H1 (cell line): ENCODE measurements at regions not wholly inside any gene's neighbourhood (a gene's known extent, or its start where the extent isn't known, plus 50 kb on each side); places are given as distances from the start of the nearest gene placed in this dataset.

Source experiments
- CTCF ChIA-PET: fragments of 300-600 bp; sonication (Branson Sonifier 250); formaldehyde crosslinking; loops from one replicate; lab custom pipeline; 2021; ENCODE audit not compliant: partially characterized antibody; lab: Charles Lee
- POLR2A ChIA-PET: fragments of 300-600 bp; sonication (Branson Sonifier 250); formaldehyde crosslinking; loops from one replicate; lab custom pipeline; 2021; ENCODE audit warnings: inconsistent platforms; ENCODE audit not compliant: partially characterized antibody; lab: Charles Lee
- DNase-seq, 2 experiments: peaks; one replicate each; pipeline versions ENCODE4 v3.0.0 to v3.0.0-alpha.2; 2010 to 2022; ENCODE audit warnings: low spot score in 2 of 2, low read depth in 1 of 2, mixed read lengths in 1 of 2
- FAIRE-seq: peaks from 2 replicates; lab custom pipeline; 2011; peaks lifted over from hg19 to GRCh38; lab: Jason Lieb, UNC
- H2AFZ ChIP-seq: 2 replicates; pipeline ENCODE4 v1.8.1; 2012; ENCODE audit warnings: low read length, inconsistent platforms
- H2AK5ac ChIP-seq: 2 replicates; pipeline ENCODE4 v1.6.1; 2013; ENCODE audit warnings: low read depth, low read length
- H2BK120ac ChIP-seq: replicated peaks from 2 replicates; pipeline ENCODE3; 2013; ENCODE audit warnings: low read depth, low read length, inconsistent platforms
- H2BK12ac ChIP-seq: 2 replicates; pipeline ENCODE4 v1.6.1; 2013; ENCODE audit warnings: low read depth, low read length
- H2BK15ac ChIP-seq: 2 replicates; pipeline ENCODE4 v1.6.1; 2013; ENCODE audit warnings: low read length
- H2BK20ac ChIP-seq: 2 replicates; pipeline ENCODE4 v1.6.1; 2013; ENCODE audit warnings: low read length
- H2BK5ac ChIP-seq: 2 replicates; pipeline ENCODE4 v1.6.1; 2013; ENCODE audit warnings: low read depth, low read length
- H3K14ac ChIP-seq: 2 replicates; pipeline ENCODE4 v1.6.1; 2013; ENCODE audit warnings: inconsistent platforms; ENCODE audit not compliant: insufficient read length
- H3K18ac ChIP-seq: 2 replicates; pipeline ENCODE4 v1.6.1; 2013; ENCODE audit warnings: low read length; ENCODE audit errors: extremely low read depth
- H3K23ac ChIP-seq: 2 replicates; pipeline ENCODE4 v1.6.1; 2013; ENCODE audit warnings: inconsistent platforms; ENCODE audit not compliant: insufficient read length
- H3K23me2 ChIP-seq: 2 replicates; pipeline ENCODE4 v1.6.1; 2013; ENCODE audit warnings: low read depth, low read length
- H3K27ac ChIP-seq: 2 replicates; pipeline ENCODE4 v1.6.1; 2011; ENCODE audit warnings: low read depth, low read length, inconsistent platforms
- H3K27me3 ChIP-seq, 4 experiments: replicated peaks in 1 of 4; 1 replicate in 1 of 4; 2 replicates in 3 of 4; pipeline versions ENCODE4 v1.6.1 to v1.8.1; 2011 to 2013; ENCODE audit warnings: low read length in 3 of 4, mild to moderate bottlenecking in 3 of 4, inconsistent platforms in 2 of 4, mixed read lengths in 2 of 4, moderate library complexity in 1 of 4; ENCODE audit not compliant: control insufficient read depth in 3 of 4, insufficient read depth in 3 of 4; ENCODE audit errors: extremely low read depth in 1 of 4
- H3K36me3 ChIP-seq, 4 experiments: 2 replicates each; pipeline versions ENCODE4 v1.6.1 to v1.8.1; 2011 to 2013; ENCODE audit warnings: mild to moderate bottlenecking in 4 of 4, low read length in 3 of 4, moderate library complexity in 2 of 4, control low read depth in 1 of 4, inconsistent platforms in 1 of 4; ENCODE audit not compliant: insufficient read depth in 4 of 4, control insufficient read depth in 2 of 4
- H3K4ac ChIP-seq: replicated peaks from 2 replicates; pipeline ENCODE3; 2013; ENCODE audit warnings: low read length, low read depth, mixed read lengths, inconsistent platforms; ENCODE audit not compliant: insufficient read length
- H3K4me1 ChIP-seq, 4 experiments: replicated peaks in 1 of 4; 1 replicate in 1 of 4; 2 replicates in 3 of 4; pipeline versions ENCODE4 v1.6.1 to v1.8.1; 2011 to 2013; ENCODE audit warnings: low read length in 3 of 4, inconsistent platforms in 2 of 4, mixed read lengths in 1 of 4; ENCODE audit not compliant: insufficient read depth in 4 of 4, control insufficient read depth in 3 of 4
- H3K4me2 ChIP-seq, 2 experiments: 2 replicates each; pipeline versions ENCODE4 v1.6.1 to v1.8.1; 2011 to 2013; ENCODE audit warnings: low read depth in 2 of 2, low read length in 2 of 2, control low read depth in 1 of 2, inconsistent platforms in 1 of 2, mild to moderate bottlenecking in 1 of 2; ENCODE audit not compliant: insufficient read depth in 1 of 2
- H3K4me3 ChIP-seq, 4 experiments: fragments of 200-600, 300-600 bp in 1 of 4; sonication (generic), shearing (Covaris generic), sonication (Bioruptor Twin) in 1 of 4; 2 replicates each; pipeline versions ENCODE4 v1.5.1 to v1.8.1; 2011 to 2016; ENCODE audit warnings: low read length in 4 of 4, low read depth in 3 of 4, control low read depth in 2 of 4, inconsistent platforms in 2 of 4, mild to moderate bottlenecking in 2 of 4, mixed read lengths in 1 of 4, moderate library complexity in 1 of 4; ENCODE audit not compliant: insufficient read depth in 2 of 4; ENCODE audit errors: extremely low read depth in 1 of 4
- H3K56ac ChIP-seq: replicated peaks from 2 replicates; pipeline ENCODE3; 2013; ENCODE audit warnings: low read depth, mild to moderate bottlenecking, mixed read lengths, low read length, inconsistent platforms; ENCODE audit not compliant: insufficient read length
- H3K79me1 ChIP-seq: 2 replicates; pipeline ENCODE4 v1.6.1; 2013; ENCODE audit warnings: low read depth, low read length, control low read depth
- H3K79me2 ChIP-seq, 2 experiments: 2 replicates each; pipeline versions ENCODE4 v1.6.1 to v1.8.1; 2012 to 2013; ENCODE audit warnings: low read length in 2 of 2, mild to moderate bottlenecking in 2 of 2, inconsistent platforms in 1 of 2; ENCODE audit not compliant: insufficient read depth in 2 of 2, control insufficient read depth in 1 of 2
- H3K9ac ChIP-seq, 4 experiments: replicated peaks in 1 of 4; 1 replicate in 1 of 4; 2 replicates in 3 of 4; pipeline versions ENCODE4 v1.6.1 to v1.8.1; 2011 to 2013; ENCODE audit warnings: low read depth in 3 of 4, low read length in 3 of 4, control low read depth in 2 of 4, mild to moderate bottlenecking in 2 of 4, moderate library complexity in 2 of 4, inconsistent platforms in 1 of 4; ENCODE audit errors: extremely low read depth in 1 of 4
- H3K9me3 ChIP-seq, 2 experiments: 2 replicates each; pipeline versions ENCODE4 v1.6.1 to v1.8.1; 2012 to 2013; ENCODE audit warnings: mild to moderate bottlenecking in 2 of 2, moderate library complexity in 2 of 2, control low read depth in 1 of 2, inconsistent platforms in 1 of 2, low read depth in 1 of 2, low read length in 1 of 2, mixed read lengths in 1 of 2; ENCODE audit not compliant: insufficient read depth in 2 of 2
- H4K20me1 ChIP-seq, 2 experiments: replicated peaks in 1 of 2; 2 replicates each; pipeline versions ENCODE3 to v1.8.1; 2011 to 2013; ENCODE audit warnings: inconsistent platforms in 2 of 2, low read length in 2 of 2, mild to moderate bottlenecking in 1 of 2; ENCODE audit not compliant: insufficient read depth in 2 of 2, control insufficient read depth in 1 of 2
- H4K5ac ChIP-seq: 2 replicates; pipeline ENCODE4 v1.6.1; 2013; ENCODE audit warnings: low read length, low read depth, mixed read lengths, inconsistent platforms; ENCODE audit not compliant: insufficient read length
- H4K8ac ChIP-seq: 2 replicates; pipeline ENCODE4 v1.8.0; 2013; ENCODE audit warnings: mild to moderate bottlenecking, moderate library complexity, low read length, inconsistent platforms; ENCODE audit not compliant: insufficient read depth; ENCODE audit errors: extremely low read depth
- H4K91ac ChIP-seq: replicated peaks from 2 replicates; pipeline ENCODE3; 2013; ENCODE audit warnings: low read length, mixed read lengths, inconsistent platforms; ENCODE audit not compliant: insufficient read length
- SP1 ChIP-seq: IDR thresholded peaks from 2 replicates; pipeline ENCODE4 v1.6.1; 2011; ENCODE audit warnings: low read depth, low read length
- TEAD4 ChIP-seq: IDR thresholded peaks from 2 replicates; pipeline ENCODE4 v1.6.1; 2012; ENCODE audit warnings: low read depth, low read length, inconsistent platforms, mixed read lengths

DNA sequence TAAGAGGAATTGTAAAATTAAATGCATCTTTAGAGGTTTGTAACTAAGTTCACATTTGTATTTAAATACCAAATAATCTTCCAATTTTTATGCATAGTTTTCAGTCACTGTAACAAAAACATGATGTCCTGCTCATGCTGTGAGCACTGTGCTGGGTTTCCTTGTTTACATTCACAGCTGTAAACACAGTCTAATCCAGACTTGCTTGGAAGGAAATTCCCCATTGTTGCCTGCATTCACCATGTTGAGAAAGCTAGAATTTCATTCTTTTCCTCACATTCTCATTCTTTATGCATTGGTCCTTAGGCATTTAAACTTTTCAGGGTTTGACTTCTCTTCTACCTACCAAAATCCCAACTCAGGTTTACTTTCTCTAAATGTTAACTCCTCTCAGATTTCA is 242.0 kb upstream of the TBX18 start:
- no peak overlapping the region for H2BK12ac ChIP-seq
- DNase-seq: no peak
- ChIA-PET POLR2A (no interaction called here), CTCF (interaction anchor here (0.7 to 1.1 kb wide), 2 partner anchors 9 to 16 kb away, joined by 3 to 4 read pairs; no protein-coding TSS in a partner anchor)
- peak overlapping the region; percentile 23 to 54; a peak in 2 of 4 replicates for H3K4me2 ChIP-seq
- H3K9ac ChIP-seq: no peak overlapping the region
- H3K9me3 ChIP-seq: no peaks in the 10 kb centered on the region
- no peak overlapping the region for H2BK20ac ChIP-seq
- no peak overlapping the region for H4K8ac ChIP-seq
- H4K20me1 ChIP-seq: no peaks in the 10 kb centered on the region
- H3K23ac ChIP-seq: no peak overlapping the region
- no peaks in the 10 kb centered on the region for H3K79me1 ChIP-seq
- H3K18ac ChIP-seq: no peak overlapping the region
- no peak overlapping the region for H2BK5ac ChIP-seq
- no peak overlapping the region for H2BK15ac ChIP-seq
- no peak overlapping the region for H4K5ac ChIP-seq
- no peak overlapping the region for H3K14ac ChIP-seq
- H3K4ac ChIP-seq: no peak overlapping the region
- no peaks in the 10 kb centered on the region for H3K36me3 ChIP-seq
- no peak overlapping the region for H2AFZ ChIP-seq
- peaks cover 1 to 11% (median 6%) of the 10 kb centered on the region in 4 experiments; a peak in 5 of 7 replicates for H3K4me1 ChIP-seq
- no peak overlapping the region for H3K27ac ChIP-seq
- H3K56ac ChIP-seq: no peak overlapping the region
- no peaks in the 10 kb centered on the region for H3K27me3 ChIP-seq
- peak overlapping the region in 1 of 4 experiments; percentile 18; a peak in 1 of 8 replicates for H3K4me3 ChIP-seq
- H2AK5ac ChIP-seq: no peak overlapping the region
- H4K91ac ChIP-seq: no peak overlapping the region
- no peak overlapping the region for H2BK120ac ChIP-seq
- FAIRE-seq: peak; percentile 50
- no peaks in the 10 kb centered on the region for H3K23me2 ChIP-seq
- H3K79me2 ChIP-seq: no peaks in the 10 kb centered on the region
- TF ChIP-seq SP1 (0 out of 2 replicates have a peak, but pooled peaks have one; percentile 27), TEAD4 (0 out of 2 replicates have a peak, but pooled peaks have one; percentile 32)
